GM21528 (cell line): ENCODE measurements at regions not wholly inside any gene's neighbourhood (a gene's known extent, or its start where the extent isn't known, plus 50 kb on each side); places are given as distances from the start of the nearest gene placed in this dataset.
"Not testable (repeated sequence)": the region's sequence is repeated elsewhere in the genome, so short reads cannot be mapped to it uniquely, and the experiment has no call there.

Experiments used
- ATAC-seq: cut with Tn5 transposase; IDR thresholded peaks from one replicate; pipeline ENCODE4 v1.9.1; 2021; ENCODE audit warnings: mild to moderate bottlenecking, moderate library complexity; ENCODE audit not compliant: unreplicated experiment, low FRiP score

- no peak for ATAC-seq
These were observed 51.8 kb upstream of the ENPEP start for GRCh38 chr4:110424144-110424543.

GRCh38 chr4:110418641-110419040 is 57.3 kb upstream of the ENPEP start:
- no peak for ATAC-seq

DNA sequence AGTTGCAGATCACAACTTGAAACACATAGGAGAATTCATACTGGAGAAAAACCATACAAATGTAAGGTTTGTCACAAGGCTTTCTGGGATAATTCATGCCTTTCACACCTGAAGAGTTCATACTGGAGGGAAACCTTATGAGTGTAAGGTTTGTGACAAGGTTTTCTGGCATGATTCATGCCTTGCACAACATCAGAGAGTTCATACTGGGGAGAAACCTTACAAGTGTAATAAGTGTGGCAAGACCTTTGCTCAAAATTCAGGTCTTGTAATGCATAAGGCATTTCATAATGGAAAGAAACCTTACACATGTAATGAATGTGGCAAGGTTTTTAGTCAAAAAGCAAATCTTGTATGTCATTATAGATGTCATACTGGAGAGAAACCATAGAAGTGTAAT is 58.8 kb upstream of the ENPEP start:
- no peak for ATAC-seq

GRCh38 chr4:110415478-110415877 is 60.5 kb upstream of the ENPEP start:
- ATAC-seq: no peak

- ATAC-seq: no peak
These were observed 60.9 kb upstream of the ENPEP start for GRCh38 chr4:110415041-110415440.

DNA sequence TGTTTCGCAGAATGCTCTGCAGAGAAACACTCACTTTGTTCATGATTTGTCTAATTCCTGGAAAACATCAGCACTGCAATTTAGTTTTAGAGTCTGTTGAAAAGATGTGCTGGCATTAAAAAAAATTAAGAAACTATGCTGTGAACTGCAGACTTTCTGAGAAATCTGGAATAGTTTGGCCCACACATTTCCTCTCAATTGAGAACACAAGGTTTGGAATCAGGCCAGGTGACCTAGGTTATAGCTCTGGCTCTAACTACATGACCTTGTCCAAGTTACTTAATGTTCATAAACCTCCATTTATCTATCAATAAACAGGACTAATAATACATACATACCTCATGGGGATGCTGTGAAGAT is 61.4 kb upstream of the ENPEP start:
- ATAC-seq: no peak

DNA sequence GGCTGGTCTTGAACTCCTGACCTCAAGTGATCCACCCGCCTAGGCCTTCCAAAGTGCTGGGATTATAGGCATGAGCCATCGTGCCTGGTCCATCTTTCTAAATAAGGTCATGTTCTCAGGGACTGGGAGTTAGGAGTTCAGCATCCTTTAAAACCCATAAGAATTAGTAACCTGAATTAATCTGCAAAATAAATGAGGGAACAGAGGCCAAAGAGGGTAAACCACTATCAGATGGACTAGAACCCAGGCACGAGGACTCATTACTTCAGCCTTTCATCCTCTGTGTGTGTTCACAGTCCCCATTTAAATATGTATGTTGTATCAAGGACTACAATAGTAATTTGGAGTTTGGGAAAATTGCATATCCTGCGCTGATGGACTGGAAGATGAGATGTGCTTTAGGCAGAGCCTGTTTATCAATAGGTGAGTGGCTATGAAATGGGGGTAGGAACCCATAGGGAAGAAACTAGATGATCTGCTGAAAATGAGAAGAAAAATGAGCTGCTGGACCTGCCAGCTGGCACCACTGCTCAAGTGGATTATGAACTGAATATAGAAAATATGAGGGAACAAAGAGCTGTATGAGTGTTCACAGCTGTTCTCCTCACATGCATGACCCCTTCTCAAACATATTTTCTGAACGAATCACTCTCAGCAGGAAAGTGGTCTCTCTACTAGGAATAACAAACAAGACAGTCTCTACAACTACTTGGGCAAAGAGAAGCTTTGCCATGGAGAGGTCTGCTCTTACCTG is 62.0 kb upstream of the ENPEP start:
- not testable (repeated sequence) for ATAC-seq

GRCh38 chr4:110412354-110413065 is 63.4 kb upstream of the ENPEP start:
- no peak for ATAC-seq

GRCh38 chr4:110411574-110412011 is 64.4 kb upstream of the ENPEP start:
- ATAC-seq: no peak

DNA sequence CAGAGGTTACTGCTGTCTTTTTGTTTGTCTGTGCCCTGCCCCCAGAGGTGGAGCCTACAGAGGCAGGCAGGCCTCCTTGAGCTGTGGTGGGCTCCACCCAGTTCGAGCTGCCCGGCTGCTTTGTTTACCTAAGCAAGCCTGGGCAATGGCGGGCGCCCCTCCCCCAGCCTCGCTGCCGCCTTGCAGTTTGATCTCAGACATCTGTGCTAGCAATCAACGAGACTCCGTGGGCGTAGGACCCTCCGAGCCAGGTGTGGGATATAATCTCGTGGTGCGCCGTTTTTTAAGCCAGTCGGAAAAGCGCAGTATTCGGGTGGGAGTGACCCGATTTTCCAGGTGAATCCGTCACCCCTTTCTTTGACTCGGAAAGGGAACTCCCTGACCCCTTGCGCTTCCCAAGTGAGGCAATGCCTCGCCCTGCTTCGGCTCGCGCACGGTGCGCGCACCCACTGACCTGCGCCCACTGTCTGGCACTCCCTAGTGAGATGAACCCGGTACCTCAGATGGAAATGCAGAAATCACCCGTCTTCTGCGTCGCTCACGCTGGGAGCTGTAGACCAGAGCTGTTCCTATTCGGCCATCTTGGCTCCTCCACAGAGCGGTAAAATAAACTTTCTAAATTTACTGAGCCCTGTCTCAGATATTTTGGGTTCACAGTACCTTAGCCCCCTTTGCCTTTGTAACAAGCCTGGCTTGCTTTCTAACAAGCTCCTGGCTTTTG is 64.9 kb upstream of the ENPEP start:
- not testable (repeated sequence) for ATAC-seq

GRCh38 chr4:110400086-110400485 is 75.9 kb upstream of the ENPEP start:
- ATAC-seq: no peak

DNA sequence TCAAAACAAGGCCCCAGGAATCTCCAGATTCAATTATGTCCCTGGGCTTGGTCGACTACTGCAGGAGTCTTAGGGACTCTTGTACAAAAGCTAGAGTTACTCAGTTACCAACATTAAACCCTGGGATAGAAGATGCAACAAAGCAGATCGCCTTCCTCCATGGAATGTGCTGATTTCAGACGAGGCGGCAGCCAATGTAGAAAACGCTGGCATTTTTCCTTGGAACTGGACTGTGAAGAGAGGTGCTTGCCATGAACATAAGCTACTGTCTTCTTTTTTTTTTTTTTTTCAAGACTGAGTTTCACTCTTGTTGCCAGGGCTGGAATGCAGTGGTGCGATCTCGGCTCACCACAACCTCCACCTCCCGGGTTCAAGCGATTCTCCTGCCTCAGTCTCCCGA is 76.9 kb upstream of the ENPEP start:
- not testable (repeated sequence) for ATAC-seq

DNA sequence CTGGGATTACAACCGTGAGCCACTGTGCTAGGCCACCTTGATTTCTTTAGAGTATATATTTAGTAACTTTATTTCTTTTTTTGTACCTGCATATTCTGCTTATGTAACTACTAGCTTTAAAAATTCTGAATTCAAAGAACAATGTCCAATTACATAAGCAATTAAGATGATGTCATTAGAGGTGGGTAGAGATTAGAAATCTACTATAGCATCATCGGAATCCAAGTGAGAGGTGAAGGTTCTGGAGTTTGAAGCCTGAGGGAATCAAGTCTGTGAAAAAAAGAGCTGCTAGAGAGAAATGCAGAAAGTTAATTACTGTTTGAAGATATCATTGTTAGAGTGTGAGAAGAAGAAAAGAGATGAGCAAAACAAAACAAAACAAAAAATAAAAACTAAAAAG is 79.0 kb upstream of the ENPEP start:
- no peak for ATAC-seq

GRCh38 chr4:110395421-110395820 is 80.5 kb upstream of the ENPEP start:
- ATAC-seq: no peak

GRCh38 chr4:110394871-110395270 is 81.1 kb upstream of the ENPEP start:
- ATAC-seq: no peak

DNA sequence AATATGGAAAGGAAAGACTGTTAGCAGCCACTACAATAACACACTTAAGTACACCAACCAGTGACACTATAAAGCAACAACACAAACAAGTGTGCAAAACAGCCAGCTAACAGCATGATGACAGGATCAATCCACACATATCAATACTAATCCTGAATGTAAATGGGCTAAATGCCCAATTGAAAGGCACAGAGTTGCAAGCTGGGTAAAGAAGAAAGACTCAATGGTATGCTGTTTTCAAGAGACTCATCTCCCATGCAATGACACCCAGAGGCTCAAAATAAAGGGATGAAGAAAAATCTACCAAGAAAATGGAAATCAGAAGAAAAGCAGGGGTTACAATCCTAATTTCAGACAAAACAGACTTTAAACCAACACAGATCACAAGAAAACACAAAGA is 94.2 kb upstream of the ENPEP start:
- no peak for ATAC-seq

DNA sequence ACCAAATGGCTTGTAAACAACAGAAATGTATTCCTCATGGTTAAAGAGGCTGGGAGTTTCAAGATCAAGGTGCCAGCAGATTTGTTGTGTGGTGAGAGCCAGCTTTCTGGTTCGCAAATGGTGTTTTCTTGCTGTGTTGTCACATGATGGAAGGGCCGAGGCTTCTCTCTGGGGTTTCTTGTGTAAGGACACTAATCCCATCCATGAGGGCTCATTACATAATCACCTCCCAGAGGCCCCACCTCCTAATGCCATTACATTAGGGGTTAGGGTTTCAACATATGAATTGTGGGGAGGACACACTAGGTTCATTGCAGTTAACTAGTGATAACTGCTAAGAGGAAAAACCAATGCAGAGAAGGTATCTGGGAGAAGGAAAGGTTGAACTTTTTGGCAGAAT is 103.5 kb upstream of the ENPEP start:
- no peak for ATAC-seq

- no peak for ATAC-seq
These were observed 104.8 kb upstream of the ENPEP start for GRCh38 chr4:110371016-110371770.

- ATAC-seq: no peak
These were observed 107.5 kb upstream of the ENPEP start for GRCh38 chr4:110368409-110368808.

- ATAC-seq: no peak
These were observed 108.8 kb upstream of the ENPEP start for GRCh38 chr4:110367156-110367555.

DNA sequence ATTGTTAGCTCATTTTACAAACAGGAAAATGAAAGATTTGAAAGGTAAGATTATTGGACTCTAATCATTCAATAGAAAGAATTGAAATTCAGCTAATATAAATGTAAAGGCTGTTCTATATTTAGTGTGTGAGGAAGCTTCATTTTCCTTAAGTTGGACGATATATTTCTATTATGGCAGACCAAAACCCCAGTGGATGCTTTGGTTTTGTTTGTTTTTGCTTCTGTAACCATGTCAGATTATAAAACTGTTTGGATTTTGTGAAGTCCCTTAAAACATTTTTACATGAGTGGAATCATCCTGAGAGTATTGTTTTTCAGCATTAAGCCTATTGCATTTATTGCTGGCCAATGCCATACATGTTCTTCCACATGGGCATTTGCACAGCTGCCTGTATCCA is 110.2 kb upstream of the ENPEP start:
- no peak for ATAC-seq
